ENCODE measurements at regions not wholly inside any gene's neighbourhood (a gene's known extent, or its start where the extent isn't known, plus 50 kb on each side); places are given as distances from the start of the nearest gene placed in this dataset.

GRCh38 chr11:79697905-79698304 is 257.1 kb upstream of the TENM4 start:
- TF ChIP-seq POLR2AphosphoS5 (IDR thresholded peaks at IDR 0.05; ENCODE audit: low read depth, low read length) (no peak), TAF1 (IDR thresholded peaks at IDR 0.05; ENCODE audit: borderline replicate concordance, low read depth, low read length) (no peak), POLR2A (IDR thresholded peaks at IDR 0.05; ENCODE audit: low read depth, low read length) (no peak)
- FAIRE-seq (no peak), DNase-seq (ENCODE audit: insufficient read length) (no peak)

GRCh38 chr11:79694368-79694767 is 253.5 kb upstream of the TENM4 start:
- DNase-seq (ENCODE audit: insufficient read length) (no peak), FAIRE-seq (no peak)
- TF ChIP-seq POLR2A (IDR thresholded peaks at IDR 0.05; ENCODE audit: low read depth, low read length) = no peak
- TF ChIP-seq TAF1 (IDR thresholded peaks at IDR 0.05; ENCODE audit: borderline replicate concordance, low read depth, low read length) = no peak
- TF ChIP-seq POLR2AphosphoS5 (IDR thresholded peaks at IDR 0.05; ENCODE audit: low read depth, low read length) = no peak

GRCh38 chr11:79691445-79691844 is 250.6 kb upstream of the TENM4 start:
- FAIRE-seq = no peak
- DNase-seq (ENCODE audit: insufficient read length) = no peak
- TF ChIP-seq POLR2AphosphoS5 (IDR thresholded peaks at IDR 0.05; ENCODE audit: low read depth, low read length) (no peak), TAF1 (IDR thresholded peaks at IDR 0.05; ENCODE audit: borderline replicate concordance, low read depth, low read length) (no peak), POLR2A (IDR thresholded peaks at IDR 0.05; ENCODE audit: low read depth, low read length) (no peak)

- no peak for FAIRE-seq
- TF ChIP-seq POLR2AphosphoS5 (IDR thresholded peaks at IDR 0.05; ENCODE audit: low read depth, low read length) (no peak), POLR2A (IDR thresholded peaks at IDR 0.05; ENCODE audit: low read depth, low read length) (no peak), TAF1 (IDR thresholded peaks at IDR 0.05; ENCODE audit: borderline replicate concordance, low read depth, low read length) (no peak)
Measured at GRCh38 chr11:79686703-79687419, 246.0 kb upstream of the TENM4 start.

GRCh38 chr11:79683930-79684329 is 243.1 kb upstream of the TENM4 start:
- no peak for TF ChIP-seq POLR2A (IDR thresholded peaks at IDR 0.05; ENCODE audit: low read depth, low read length)
- no peak for TF ChIP-seq TAF1 (IDR thresholded peaks at IDR 0.05; ENCODE audit: borderline replicate concordance, low read depth, low read length)
- no peak for TF ChIP-seq POLR2AphosphoS5 (IDR thresholded peaks at IDR 0.05; ENCODE audit: low read depth, low read length)
- FAIRE-seq = no peak

More at GRCh38 chr11:79686703-79687419, 246.0 kb upstream of the TENM4 start:
- no peak for DNase-seq (ENCODE audit: insufficient read length)

GRCh38 chr11:79678780-79679452 is 238.1 kb upstream of the TENM4 start:
- no peak for FAIRE-seq
- TF ChIP-seq POLR2A (IDR thresholded peaks at IDR 0.05; ENCODE audit: low read depth, low read length) = no peak
- TF ChIP-seq TAF1 (IDR thresholded peaks at IDR 0.05; ENCODE audit: borderline replicate concordance, low read depth, low read length) = no peak
- TF ChIP-seq POLR2AphosphoS5 (IDR thresholded peaks at IDR 0.05; ENCODE audit: low read depth, low read length) = no peak
- no peak for DNase-seq (ENCODE audit: insufficient read length)

More at GRCh38 chr11:79683930-79684329, 243.1 kb upstream of the TENM4 start:
- DNase-seq (ENCODE audit: insufficient read length) = no peak

GRCh38 chr11:79676396-79676795 is 235.6 kb upstream of the TENM4 start:
- TF ChIP-seq POLR2A (IDR thresholded peaks at IDR 0.05; ENCODE audit: low read depth, low read length) (no peak), TAF1 (IDR thresholded peaks at IDR 0.05; ENCODE audit: borderline replicate concordance, low read depth, low read length) (no peak)
- FAIRE-seq = no peak

GRCh38 chr11:79675081-79675480 is 234.3 kb upstream of the TENM4 start:
- FAIRE-seq (no peak), DNase-seq (ENCODE audit: insufficient read length) (no peak)
- TF ChIP-seq POLR2A (IDR thresholded peaks at IDR 0.05; ENCODE audit: low read depth, low read length) (no peak), TAF1 (IDR thresholded peaks at IDR 0.05; ENCODE audit: borderline replicate concordance, low read depth, low read length) (no peak), POLR2AphosphoS5 (IDR thresholded peaks at IDR 0.05; ENCODE audit: low read depth, low read length) (no peak)

More at GRCh38 chr11:79676396-79676795, 235.6 kb upstream of the TENM4 start:
- no peak for DNase-seq (ENCODE audit: insufficient read length)

GRCh38 chr11:79672786-79673185 is 232.0 kb upstream of the TENM4 start:
- FAIRE-seq = no peak
- no peak for TF ChIP-seq TAF1 (IDR thresholded peaks at IDR 0.05; ENCODE audit: borderline replicate concordance, low read depth, low read length)
- TF ChIP-seq POLR2AphosphoS5 (IDR thresholded peaks at IDR 0.05; ENCODE audit: low read depth, low read length) = no peak
- no peak for TF ChIP-seq POLR2A (IDR thresholded peaks at IDR 0.05; ENCODE audit: low read depth, low read length)
- DNase-seq (ENCODE audit: insufficient read length) = no peak

GRCh38 chr11:79671401-79671800 is 230.6 kb upstream of the TENM4 start:
- TF ChIP-seq TAF1 (IDR thresholded peaks at IDR 0.05; ENCODE audit: borderline replicate concordance, low read depth, low read length) (no peak), POLR2A (IDR thresholded peaks at IDR 0.05; ENCODE audit: low read depth, low read length) (no peak), POLR2AphosphoS5 (IDR thresholded peaks at IDR 0.05; ENCODE audit: low read depth, low read length) (no peak)
- FAIRE-seq = no peak
- DNase-seq (ENCODE audit: insufficient read length) = no peak

- FAIRE-seq (no peak), DNase-seq (ENCODE audit: insufficient read length) (no peak)
- no peak for TF ChIP-seq TAF1 (IDR thresholded peaks at IDR 0.05; ENCODE audit: borderline replicate concordance, low read depth, low read length)
- no peak for TF ChIP-seq POLR2AphosphoS5 (IDR thresholded peaks at IDR 0.05; ENCODE audit: low read depth, low read length)
- no peak for TF ChIP-seq POLR2A (IDR thresholded peaks at IDR 0.05; ENCODE audit: low read depth, low read length)
Measured at GRCh38 chr11:79670882-79671281, 230.1 kb upstream of the TENM4 start.

GRCh38 chr11:79668575-79668974 is 227.7 kb upstream of the TENM4 start:
- no peak for FAIRE-seq
- TF ChIP-seq TAF1 (IDR thresholded peaks at IDR 0.05; ENCODE audit: borderline replicate concordance, low read depth, low read length) = no peak
- no peak for TF ChIP-seq POLR2AphosphoS5 (IDR thresholded peaks at IDR 0.05; ENCODE audit: low read depth, low read length)
- TF ChIP-seq POLR2A (IDR thresholded peaks at IDR 0.05; ENCODE audit: low read depth, low read length) = no peak
- DNase-seq (ENCODE audit: insufficient read length) = no peak

All from GM12892 (cell line).